IPS DF 6.9 (cell line): ENCODE measurements at regions not wholly inside any gene's neighbourhood (a gene's known extent, or its start where the extent isn't known, plus 50 kb on each side); places are given as distances from the start of the nearest gene placed in this dataset.

Experiments
- DNase-seq: peaks from one replicate; pipeline ENCODE4 v3.0.0-alpha.2; 2013; ENCODE audit warnings: low read depth, low spot score
- H3K27ac ChIP-seq: one replicate; pipeline ENCODE4 v1.5.1; 2013; ENCODE audit warnings: low read length, control low read depth
- H3K27me3 ChIP-seq: 2 replicates; pipeline ENCODE4 v1.6.1; 2013; ENCODE audit warnings: mild to moderate bottlenecking, low read length; ENCODE audit not compliant: control insufficient read depth, insufficient read depth
- H3K36me3 ChIP-seq: 2 replicates; pipeline ENCODE4 v1.6.1; 2013; ENCODE audit warnings: low read length; ENCODE audit not compliant: control insufficient read depth, insufficient read depth
- H3K4me1 ChIP-seq: 2 replicates; pipeline ENCODE4 v1.6.1; 2013; ENCODE audit warnings: low read length; ENCODE audit not compliant: control insufficient read depth, insufficient read depth
- H3K4me3 ChIP-seq: 2 replicates; pipeline ENCODE4 v1.5.1; 2013; ENCODE audit warnings: mild to moderate bottlenecking, low read length
- H3K9me3 ChIP-seq: 2 replicates; pipeline ENCODE4 v1.6.1; 2013; ENCODE audit warnings: low read length, inconsistent platforms; ENCODE audit not compliant: control insufficient read depth, insufficient read depth
- WGBS: extraction: QIAGEN DNeasy Blood & Tissue Kit; methylation state at CpG from one replicate; pipeline ENCODE4 v1.1.7; 2013; ENCODE audit warnings: mixed read lengths, missing lambda C conversion rate; ENCODE audit not compliant: insufficient read length, insufficient coverage; 5-methylcytosine and 5-hydroxymethylcytosine counted together

- Histone ChIP-seq H3K9me3 (no peaks in the 10 kb centered on the region), H3K36me3 (no peaks in the 10 kb centered on the region), H3K27me3 (no peaks in the 10 kb centered on the region), H3K27ac (no peak overlapping the region), H3K4me3 (no peak overlapping the region), H3K4me1 (no peaks in the 10 kb centered on the region)
- DNase-seq: no peak
- no CpG with 5 or more reads among the region's 2 CpGs for WGBS
These were observed 151.6 kb upstream of the BLID start for GRCh38 chr11:122267602-122268001.

- H3K27me3 ChIP-seq: no peaks in the 10 kb centered on the region
- H3K9me3 ChIP-seq: no peaks in the 10 kb centered on the region
- H3K27ac ChIP-seq: no peak overlapping the region
- DNase-seq: no peak
- no peaks in the 10 kb centered on the region for H3K36me3 ChIP-seq
- no peak overlapping the region for H3K4me3 ChIP-seq
- no CpG with 5 or more reads among the region's 2 CpGs for WGBS
- H3K4me1 ChIP-seq: no peaks in the 10 kb centered on the region
These were observed 150.0 kb upstream of the BLID start for GRCh38 chr11:122265981-122266380.

GRCh38 chr11:122264121-122264520 is 148.1 kb upstream of the BLID start:
- WGBS: no CpG with 5 or more reads among the region's 4 CpGs
- H3K4me1 ChIP-seq: no peaks in the 10 kb centered on the region
- no peak overlapping the region for H3K27ac ChIP-seq

GRCh38 chr11:122261546-122261945 is 145.5 kb upstream of the BLID start:
- no peak overlapping the region for H3K4me3 ChIP-seq
- no peaks in the 10 kb centered on the region for H3K27me3 ChIP-seq
- no CpG with 5 or more reads among the region's 4 CpGs for WGBS
- no peak overlapping the region for H3K27ac ChIP-seq
- H3K9me3 ChIP-seq: no peaks in the 10 kb centered on the region
- no peak for DNase-seq
- H3K4me1 ChIP-seq: no peaks in the 10 kb centered on the region
- H3K36me3 ChIP-seq: no peaks in the 10 kb centered on the region

More at GRCh38 chr11:122264121-122264520, 148.1 kb upstream of the BLID start:
- Histone ChIP-seq H3K27me3 (no peaks in the 10 kb centered on the region), H3K4me3 (no peak overlapping the region), H3K36me3 (no peaks in the 10 kb centered on the region), H3K9me3 (no peaks in the 10 kb centered on the region)
- DNase-seq: no peak

- WGBS: no CpG with 5 or more reads among the region's 7 CpGs
- H3K9me3 ChIP-seq: no peaks in the 10 kb centered on the region
- no peak overlapping the region for H3K4me3 ChIP-seq
- DNase-seq: no peak
- H3K36me3 ChIP-seq: no peaks in the 10 kb centered on the region
- H3K27ac ChIP-seq: no peak overlapping the region
- H3K27me3 ChIP-seq: no peaks in the 10 kb centered on the region
- H3K4me1 ChIP-seq: no peaks in the 10 kb centered on the region
These were observed 143.3 kb upstream of the BLID start for GRCh38 chr11:122259195-122259821.

GRCh38 chr11:122258446-122259194 is 142.6 kb upstream of the BLID start:
- H3K4me3 ChIP-seq: no peak overlapping the region
- no peaks in the 10 kb centered on the region for H3K4me1 ChIP-seq
- no peaks in the 10 kb centered on the region for H3K9me3 ChIP-seq
- WGBS: no CpG with 5 or more reads among the region's 1 CpG
- H3K36me3 ChIP-seq: no peaks in the 10 kb centered on the region
- H3K27ac ChIP-seq: no peak overlapping the region
- H3K27me3 ChIP-seq: no peaks in the 10 kb centered on the region
- DNase-seq: no peak

- Histone ChIP-seq H3K27ac (no peak overlapping the region), H3K36me3 (no peaks in the 10 kb centered on the region), H3K4me3 (no peak overlapping the region), H3K9me3 (no peaks in the 10 kb centered on the region), H3K4me1 (no peaks in the 10 kb centered on the region), H3K27me3 (no peaks in the 10 kb centered on the region)
- WGBS: no CpG with 5 or more reads among the region's 4 CpGs
- DNase-seq: no peak
These were observed 137.7 kb upstream of the BLID start for GRCh38 chr11:122253589-122254231.

GRCh38 chr11:122248939-122249338 is 132.9 kb upstream of the BLID start:
- WGBS: no CpG with 5 or more reads among the region's 8 CpGs

GRCh38 chr11:122248131-122248530 is 132.1 kb upstream of the BLID start:
- WGBS: no CpG with 5 or more reads among the region's 4 CpGs
- no peak for DNase-seq

More at GRCh38 chr11:122248939-122249338, 132.9 kb upstream of the BLID start:
- Histone ChIP-seq H3K4me1 (no peaks in the 10 kb centered on the region), H3K4me3 (no peak overlapping the region), H3K36me3 (no peaks in the 10 kb centered on the region), H3K9me3 (no peaks in the 10 kb centered on the region), H3K27ac (no peak overlapping the region), H3K27me3 (no peaks in the 10 kb centered on the region)
- no peak for DNase-seq

GRCh38 chr11:122246874-122247273 is 130.9 kb upstream of the BLID start:
- WGBS: no CpG with 5 or more reads among the region's 2 CpGs

More at GRCh38 chr11:122248131-122248530, 132.1 kb upstream of the BLID start:
- H3K27ac ChIP-seq: no peak overlapping the region
- H3K4me1 ChIP-seq: no peaks in the 10 kb centered on the region
- no peaks in the 10 kb centered on the region for H3K36me3 ChIP-seq
- H3K27me3 ChIP-seq: no peaks in the 10 kb centered on the region
- H3K4me3 ChIP-seq: no peak overlapping the region
- no peaks in the 10 kb centered on the region for H3K9me3 ChIP-seq

More at GRCh38 chr11:122246874-122247273, 130.9 kb upstream of the BLID start:
- H3K27ac ChIP-seq: no peak overlapping the region
- no peaks in the 10 kb centered on the region for H3K36me3 ChIP-seq
- H3K4me3 ChIP-seq: no peak overlapping the region
- H3K4me1 ChIP-seq: no peaks in the 10 kb centered on the region
- DNase-seq: no peak
- no peaks in the 10 kb centered on the region for H3K9me3 ChIP-seq
- H3K27me3 ChIP-seq: no peaks in the 10 kb centered on the region
